Spinal cord (tissue), 9 donors: ENCODE measurements at regions not wholly inside any gene's neighbourhood (a gene's known extent, or its start where the extent isn't known, plus 50 kb on each side); places are given as distances from the start of the nearest gene placed in this dataset.

Experiments
- DNase-seq, 6 donors: peaks; one replicate each; pipeline versions ENCODE4 v3.0.0 to v3.0.0-alpha.2; 2013 to 2015; ENCODE audit warnings: low spot score in 6 of 6, low read depth in 4 of 6
- H3K27ac ChIP-seq: one replicate; pipeline ENCODE4 v1.5.1; 2013; ENCODE audit warnings: low read depth, low read length, control low read depth
- H3K27me3 ChIP-seq: one replicate; pipeline ENCODE4 v1.6.1; 2013; ENCODE audit warnings: low read length; ENCODE audit not compliant: control insufficient read depth, insufficient read depth
- H3K36me3 ChIP-seq: one replicate; pipeline ENCODE4 v1.6.1; 2013; ENCODE audit warnings: low read length; ENCODE audit not compliant: control insufficient read depth, insufficient read depth
- H3K4me1 ChIP-seq: one replicate; pipeline ENCODE4 v1.6.1; 2013; ENCODE audit warnings: low read length; ENCODE audit not compliant: control insufficient read depth, insufficient read depth
- H3K4me3 ChIP-seq: one replicate; pipeline ENCODE4 v1.5.1; 2013; ENCODE audit warnings: low read depth, low read length, control low read depth
- H3K9me3 ChIP-seq: one replicate; pipeline ENCODE4 v1.6.1; 2013; ENCODE audit warnings: low read length; ENCODE audit not compliant: control insufficient read depth, insufficient read depth
- WGBS: methylation state at CpG from one replicate; pipeline ENCODE4 v1.1.5; 2013; ENCODE audit warnings: missing lambda C conversion rate; ENCODE audit not compliant: insufficient coverage; 5-methylcytosine and 5-hydroxymethylcytosine counted together
- donor health status: healthy.

- Histone ChIP-seq H3K9me3 (no peaks in the 10 kb centered on the region), H3K4me1 (no peaks in the 10 kb centered on the region), H3K27me3 (no peaks in the 10 kb centered on the region), H3K4me3 (no peak overlapping the region), H3K27ac (no peak overlapping the region), H3K36me3 (no peaks in the 10 kb centered on the region)
- DNase-seq = peak in 1 of 6 donors; percentile 19
- no CpG with 5 or more reads among the region's 3 CpGs for WGBS
Observed at GRCh38 chr16:80403894-80404293, 136.9 kb upstream of the DYNLRB2 start.

- no peaks in the 10 kb centered on the region for H3K9me3 ChIP-seq
- WGBS = 71% methylated on average over 1 of the region's 5 CpGs
- no peak overlapping the region for H3K4me3 ChIP-seq
- H3K27me3 ChIP-seq = peaks cover 3% of the 10 kb centered on the region
- H3K27ac ChIP-seq = no peak overlapping the region
- peak in 2 of 6 donors; percentile 22 to 23 for DNase-seq
- peaks cover 16% of the 10 kb centered on the region for H3K4me1 ChIP-seq
- H3K36me3 ChIP-seq = no peaks in the 10 kb centered on the region
Observed at GRCh38 chr16:80390871-80391489, 149.8 kb upstream of the DYNLRB2 start.

GRCh38 chr16:80390046-80390445 lies 150.7 kb upstream of the DYNLRB2 start:
- DNase-seq = peak in 1 of 6 donors; percentile 52
- Histone ChIP-seq H3K27ac (no peak overlapping the region), H3K4me3 (no peak overlapping the region), H3K36me3 (no peaks in the 10 kb centered on the region), H3K27me3 (peaks cover 3% of the 10 kb centered on the region), H3K9me3 (no peaks in the 10 kb centered on the region), H3K4me1 (peaks cover 16% of the 10 kb centered on the region)
- no CpG with 5 or more reads among the region's 4 CpGs for WGBS

GRCh38 chr16:80389338-80389737 lies 151.5 kb upstream of the DYNLRB2 start:
- peaks cover 16% of the 10 kb centered on the region for H3K4me1 ChIP-seq
- WGBS = 48% methylated on average over 8 of the region's 9 CpGs
- no peaks in the 10 kb centered on the region for H3K36me3 ChIP-seq
- no peak overlapping the region for H3K27ac ChIP-seq
- DNase-seq = peak in 1 of 6 donors; percentile 56
- peaks cover 3% of the 10 kb centered on the region for H3K27me3 ChIP-seq
- H3K4me3 ChIP-seq = no peak overlapping the region
- H3K9me3 ChIP-seq = no peaks in the 10 kb centered on the region

- 52% methylated on average over 14 of the region's 15 CpGs for WGBS
Observed at GRCh38 chr16:80387318-80387921, 153.4 kb upstream of the DYNLRB2 start.

GRCh38 chr16:80384862-80385261 lies 155.9 kb upstream of the DYNLRB2 start:
- no peaks in the 10 kb centered on the region for H3K9me3 ChIP-seq
- DNase-seq = no peak
- H3K27ac ChIP-seq = no peak overlapping the region
- H3K4me1 ChIP-seq = peaks cover 9% of the 10 kb centered on the region
- H3K27me3 ChIP-seq = peaks cover 3% of the 10 kb centered on the region
- H3K4me3 ChIP-seq = no peak overlapping the region
- H3K36me3 ChIP-seq = no peaks in the 10 kb centered on the region

More at GRCh38 chr16:80387318-80387921, 153.4 kb upstream of the DYNLRB2 start:
- peaks cover 3% of the 10 kb centered on the region for H3K27me3 ChIP-seq
- no peak overlapping the region for H3K27ac ChIP-seq
- peak in 2 of 6 donors; percentile 24 to 68 for DNase-seq
- no peak overlapping the region for H3K4me3 ChIP-seq
- H3K36me3 ChIP-seq = no peaks in the 10 kb centered on the region
- peaks cover 16% of the 10 kb centered on the region for H3K4me1 ChIP-seq
- H3K9me3 ChIP-seq = no peaks in the 10 kb centered on the region

- no peak overlapping the region for H3K27ac ChIP-seq
- no peaks in the 10 kb centered on the region for H3K36me3 ChIP-seq
- H3K27me3 ChIP-seq = no peaks in the 10 kb centered on the region
- no peaks in the 10 kb centered on the region for H3K9me3 ChIP-seq
- 100% methylated on average over 1 of the region's 4 CpGs for WGBS
- no peak for DNase-seq
- no peak overlapping the region for H3K4me3 ChIP-seq
- H3K4me1 ChIP-seq = no peaks in the 10 kb centered on the region
Observed at GRCh38 chr16:80380514-80380913, 160.3 kb upstream of the DYNLRB2 start.

- Histone ChIP-seq H3K27ac (no peak overlapping the region), H3K4me3 (no peak overlapping the region), H3K9me3 (no peaks in the 10 kb centered on the region), H3K36me3 (no peaks in the 10 kb centered on the region), H3K4me1 (no peaks in the 10 kb centered on the region), H3K27me3 (no peaks in the 10 kb centered on the region)
- 88% methylated on average over 6 of the region's 16 CpGs for WGBS
- DNase-seq = no peak
Observed at GRCh38 chr16:80377096-80377956, 163.5 kb upstream of the DYNLRB2 start.

GRCh38 chr16:80375973-80376372 lies 164.8 kb upstream of the DYNLRB2 start:
- DNase-seq = no peak
- H3K4me3 ChIP-seq = no peak overlapping the region
- no peak overlapping the region for H3K27ac ChIP-seq
- H3K36me3 ChIP-seq = no peaks in the 10 kb centered on the region
- H3K4me1 ChIP-seq = no peaks in the 10 kb centered on the region
- no peaks in the 10 kb centered on the region for H3K27me3 ChIP-seq
- no peaks in the 10 kb centered on the region for H3K9me3 ChIP-seq
